WERI-Rb-1 (cell line): ENCODE measurements at regions not wholly inside any gene's neighbourhood (a gene's known extent, or its start where the extent isn't known, plus 50 kb on each side); places are given as distances from the start of the nearest gene placed in this dataset.
A peak's percentile ranks its signal among the peaks of the same experiment; 100 is the strongest.

ENCODE experiments used
- DNase-seq: peaks from one replicate; pipeline ENCODE4 v3.0.0-alpha.2; 2020
- H3K27ac ChIP-seq: fragments of 250-450 bp; sonication (Bioruptor Pico); 2 replicates; pipeline ENCODE4 v1.5.1; 2020; ENCODE audit warnings: mild to moderate bottlenecking, moderate library complexity
- H3K27me3 ChIP-seq: fragments of 250-450 bp; sonication (Bioruptor Pico); 2 replicates; pipeline ENCODE4 v1.5.1; 2021; ENCODE audit warnings: mild to moderate bottlenecking, low read depth, moderate library complexity; ENCODE audit not compliant: insufficient read depth, severe bottlenecking
- H3K36me3 ChIP-seq: fragments of 250-450 bp; sonication (Bioruptor Pico); 2 replicates; pipeline ENCODE4 v1.5.1; 2020; ENCODE audit warnings: mild to moderate bottlenecking, moderate library complexity
- H3K4me3 ChIP-seq: 2 replicates; pipeline ENCODE4 v1.5.1; 2011; ENCODE audit warnings: low read depth, mild to moderate bottlenecking, control low read depth, low read length
- H3K9me3 ChIP-seq: fragments of 250-450 bp; sonication (Bioruptor Pico); 2 replicates; pipeline ENCODE4 v1.5.1; 2021; ENCODE audit warnings: mild to moderate bottlenecking, moderate library complexity; ENCODE audit not compliant: severe bottlenecking
- TF ChIP-seq, protein P1 (sequence below): IDR thresholded peaks from 2 replicates; pipeline ENCODE4 v1.5.1; 2011; ENCODE audit warnings: low read depth, mild to moderate bottlenecking, control low read depth, inconsistent platforms, low read length

DNA sequence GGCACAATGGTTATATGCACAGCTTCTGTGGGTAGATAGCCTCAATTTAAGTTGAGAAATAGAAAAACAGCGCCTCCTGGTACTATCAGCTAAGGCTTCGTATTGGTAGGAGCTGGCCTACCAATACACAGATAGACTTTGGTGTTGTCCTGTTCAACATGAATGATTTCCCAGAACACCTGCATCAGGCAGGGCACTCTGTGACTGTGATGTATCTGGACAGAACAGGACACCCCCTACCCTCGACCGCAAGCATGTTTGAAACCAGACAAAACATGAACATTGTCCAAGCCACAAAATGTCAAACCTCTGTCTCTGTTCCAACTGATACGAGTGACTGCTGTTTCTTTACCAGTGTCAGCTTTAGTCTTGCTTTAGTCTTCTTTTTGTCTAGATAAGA lies 144.9 kb downstream of the HAPSTR1 start:
- DNase-seq, result no peak
- TF ChIP-seq, protein P1, sequence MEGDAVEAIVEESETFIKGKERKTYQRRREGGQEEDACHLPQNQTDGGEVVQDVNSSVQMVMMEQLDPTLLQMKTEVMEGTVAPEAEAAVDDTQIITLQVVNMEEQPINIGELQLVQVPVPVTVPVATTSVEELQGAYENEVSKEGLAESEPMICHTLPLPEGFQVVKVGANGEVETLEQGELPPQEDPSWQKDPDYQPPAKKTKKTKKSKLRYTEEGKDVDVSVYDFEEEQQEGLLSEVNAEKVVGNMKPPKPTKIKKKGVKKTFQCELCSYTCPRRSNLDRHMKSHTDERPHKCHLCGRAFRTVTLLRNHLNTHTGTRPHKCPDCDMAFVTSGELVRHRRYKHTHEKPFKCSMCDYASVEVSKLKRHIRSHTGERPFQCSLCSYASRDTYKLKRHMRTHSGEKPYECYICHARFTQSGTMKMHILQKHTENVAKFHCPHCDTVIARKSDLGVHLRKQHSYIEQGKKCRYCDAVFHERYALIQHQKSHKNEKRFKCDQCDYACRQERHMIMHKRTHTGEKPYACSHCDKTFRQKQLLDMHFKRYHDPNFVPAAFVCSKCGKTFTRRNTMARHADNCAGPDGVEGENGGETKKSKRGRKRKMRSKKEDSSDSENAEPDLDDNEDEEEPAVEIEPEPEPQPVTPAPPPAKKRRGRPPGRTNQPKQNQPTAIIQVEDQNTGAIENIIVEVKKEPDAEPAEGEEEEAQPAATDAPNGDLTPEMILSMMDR, result no peak
- Histone ChIP-seq H3K9me3 (peaks cover 9% of the 10 kb centered on the region), H3K4me3 (no peak overlapping the region), H3K27ac (no peak overlapping the region), H3K36me3 (no peaks in the 10 kb centered on the region), H3K27me3 (no peaks in the 10 kb centered on the region)

DNA sequence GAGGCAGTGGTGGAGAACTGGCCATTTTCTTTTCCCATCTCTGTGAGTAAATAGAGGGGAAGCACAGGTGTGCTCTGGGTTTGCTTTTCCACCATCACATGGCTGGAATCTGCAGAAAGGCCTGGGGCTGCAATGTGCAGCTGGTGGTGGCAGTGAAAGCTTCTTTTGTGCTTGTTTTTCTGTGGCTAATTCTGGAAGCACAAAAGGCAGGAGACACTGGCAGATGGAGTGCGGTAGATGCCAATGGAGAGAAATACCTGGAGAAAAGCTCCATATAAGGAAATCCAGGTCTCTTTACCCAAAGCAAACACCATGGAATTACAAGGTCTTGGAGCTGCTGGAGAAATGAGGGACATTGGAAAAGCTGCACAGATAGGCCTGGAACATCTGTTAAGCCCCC lies 146.9 kb downstream of the HAPSTR1 start:
- TF ChIP-seq, protein P1, result no peak
- Histone ChIP-seq H3K9me3 (peaks cover 9% of the 10 kb centered on the region), H3K27me3 (no peaks in the 10 kb centered on the region), H3K27ac (no peak overlapping the region), H3K4me3 (no peak overlapping the region), H3K36me3 (no peaks in the 10 kb centered on the region)
- DNase-seq, result no peak

DNA sequence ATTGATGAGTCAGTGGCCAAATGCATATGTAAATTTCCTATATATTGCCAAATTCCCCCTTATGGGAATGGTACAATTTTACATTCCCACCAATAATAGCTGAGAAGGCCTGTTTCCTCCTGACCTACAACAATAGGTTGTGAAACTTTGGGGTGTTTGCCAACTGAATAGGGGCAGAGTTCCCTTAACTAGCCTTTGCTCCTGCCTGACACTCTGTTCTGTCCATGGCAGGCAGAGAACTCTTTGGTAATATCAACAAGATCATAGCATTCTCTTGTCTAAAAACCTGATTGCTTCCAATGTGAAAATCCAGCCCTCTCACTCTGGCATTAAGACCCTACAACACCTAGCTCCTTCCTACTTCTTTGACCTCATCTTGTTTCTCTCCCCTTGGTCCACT lies 149.7 kb downstream of the HAPSTR1 start:
- Histone ChIP-seq H3K27me3 (no peaks in the 10 kb centered on the region), H3K4me3 (no peak overlapping the region), H3K9me3 (peaks cover 9% of the 10 kb centered on the region), H3K36me3 (no peaks in the 10 kb centered on the region), H3K27ac (no peak overlapping the region)
- DNase-seq, result no peak
- TF ChIP-seq, protein P1, result no peak

DNA sequence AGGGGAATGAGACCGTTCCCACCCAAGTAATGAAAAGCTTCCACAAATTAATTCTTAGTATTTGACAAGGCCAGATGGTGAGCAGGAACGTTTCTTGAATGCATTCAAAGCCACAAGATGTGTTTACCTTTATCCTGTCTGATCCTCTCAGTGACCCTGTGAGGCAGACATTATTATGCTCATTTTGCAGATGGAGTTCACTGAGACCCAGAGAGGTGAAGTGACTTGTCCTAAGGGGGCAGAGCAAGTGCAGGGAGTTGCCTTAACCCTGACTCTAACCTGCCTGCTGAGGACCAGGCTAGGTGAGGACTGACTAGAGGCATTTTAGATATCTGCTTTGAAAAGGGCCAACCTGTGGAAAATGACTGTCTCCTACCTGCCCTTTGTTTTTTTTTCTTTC lies 156.7 kb downstream of the HAPSTR1 start:
- H3K9me3 ChIP-seq, result no peaks in the 10 kb centered on the region
- TF ChIP-seq, protein P1, result no peak
- H3K36me3 ChIP-seq, result no peaks in the 10 kb centered on the region
- no peaks in the 10 kb centered on the region for H3K27me3 ChIP-seq
- DNase-seq, result peak; percentile 72
- no peak overlapping the region for H3K4me3 ChIP-seq
- H3K27ac ChIP-seq, result peak overlapping the region; percentile 69

DNA sequence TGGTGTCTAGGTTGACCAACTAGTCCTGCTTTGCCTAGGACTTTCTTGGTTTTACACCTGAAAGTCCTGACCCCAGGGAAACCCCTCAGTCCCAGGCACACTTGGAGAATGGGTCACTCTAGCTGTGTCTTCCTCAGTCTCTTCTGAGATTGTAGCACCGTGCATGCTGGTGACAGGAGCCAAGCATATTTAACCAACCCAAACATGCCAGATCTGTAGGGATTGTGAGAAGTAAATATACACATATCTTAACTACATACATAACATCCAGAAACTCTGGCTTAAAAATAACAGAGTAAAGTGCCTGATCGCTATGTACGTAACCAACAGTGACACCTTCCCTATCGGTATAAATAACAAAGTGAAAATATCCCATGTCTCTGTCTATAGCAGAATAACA lies 158.1 kb downstream of the HAPSTR1 start:
- Histone ChIP-seq H3K4me3 (no peak overlapping the region), H3K9me3 (no peaks in the 10 kb centered on the region), H3K36me3 (no peaks in the 10 kb centered on the region), H3K27ac (no peak overlapping the region), H3K27me3 (no peaks in the 10 kb centered on the region)
- no peak for DNase-seq
- TF ChIP-seq, protein P1, result no peak

DNA sequence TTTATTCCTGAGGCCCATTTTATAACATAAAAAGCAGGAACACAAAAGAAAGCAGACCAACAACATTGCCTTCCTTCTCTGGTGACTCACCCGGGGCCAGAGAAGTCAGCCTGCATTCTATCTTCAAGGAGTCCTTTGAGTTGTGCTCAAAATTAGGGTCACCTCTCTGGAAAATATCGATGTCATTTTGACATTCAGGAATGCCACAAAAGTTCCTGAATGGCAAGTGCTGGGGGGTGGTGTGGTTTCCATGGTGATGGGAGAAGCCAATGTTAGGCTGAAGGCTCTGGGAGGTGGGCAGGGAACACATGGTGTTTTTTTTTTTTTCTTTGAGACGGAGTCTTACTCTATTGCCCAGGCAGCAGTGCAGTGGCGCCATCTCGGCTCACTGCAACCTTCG lies 159.6 kb downstream of the HAPSTR1 start:
- no peak overlapping the region for H3K27ac ChIP-seq
- no peak overlapping the region for H3K4me3 ChIP-seq
- no peak for DNase-seq

More for the DNA sequence above, 159.6 kb downstream of the HAPSTR1 start:
- Histone ChIP-seq H3K9me3 (no peaks in the 10 kb centered on the region), H3K27me3 (no peaks in the 10 kb centered on the region), H3K36me3 (no peaks in the 10 kb centered on the region)
- TF ChIP-seq, protein P1, result no peak
